ENCODE measurements at regions not wholly inside any gene's neighbourhood (a gene's known extent, or its start where the extent isn't known, plus 50 kb on each side); places are given as distances from the start of the nearest gene placed in this dataset.
"Not testable (repeated sequence)": the region's sequence is repeated elsewhere in the genome, so short reads cannot be mapped to it uniquely, and the experiment has no call there.

DNA sequence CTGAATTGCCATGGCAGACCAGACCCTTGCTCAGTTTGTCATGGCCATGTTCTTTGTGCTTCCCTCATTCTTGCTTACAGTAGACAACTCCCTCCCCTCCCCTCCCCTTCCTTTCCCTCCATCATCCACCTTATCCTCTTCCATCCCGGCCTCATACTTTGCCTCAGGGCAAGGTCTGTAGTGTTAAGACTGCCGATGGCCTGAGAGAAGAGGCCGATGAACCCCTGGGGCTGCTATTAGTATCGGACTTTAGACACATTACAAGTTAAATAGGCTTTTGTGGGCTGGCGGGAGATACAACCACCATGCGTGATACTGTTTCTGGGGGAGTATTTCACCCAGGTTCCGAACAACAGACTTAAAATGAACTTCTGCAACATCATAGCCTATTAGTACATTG lies 364.5 kb upstream of the ZFHX3 start:
- DNase-seq (ENCODE audit: low read depth in 2 of 2): no peak

DNA sequence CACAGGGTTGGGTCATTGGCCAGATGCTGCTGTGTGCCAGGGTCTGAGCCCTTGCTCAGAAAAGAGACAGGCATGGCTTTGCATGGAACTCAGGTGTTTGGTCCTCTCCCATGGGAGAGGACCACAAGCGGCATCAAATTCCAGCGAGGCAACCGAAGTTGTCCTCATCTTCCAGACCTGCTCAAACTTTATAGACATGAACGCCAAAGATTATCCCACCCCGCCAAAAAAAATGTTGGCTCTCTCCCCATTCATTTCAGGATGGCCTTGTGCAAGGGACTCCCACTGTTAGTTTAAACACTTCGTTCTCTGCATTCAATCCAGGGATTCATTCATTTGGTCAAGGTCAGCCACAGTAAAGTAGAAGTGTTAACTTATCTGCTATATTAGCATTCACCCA lies 360.8 kb upstream of the ZFHX3 start:
- no peak for DNase-seq (ENCODE audit: low read depth in 2 of 2)

DNA sequence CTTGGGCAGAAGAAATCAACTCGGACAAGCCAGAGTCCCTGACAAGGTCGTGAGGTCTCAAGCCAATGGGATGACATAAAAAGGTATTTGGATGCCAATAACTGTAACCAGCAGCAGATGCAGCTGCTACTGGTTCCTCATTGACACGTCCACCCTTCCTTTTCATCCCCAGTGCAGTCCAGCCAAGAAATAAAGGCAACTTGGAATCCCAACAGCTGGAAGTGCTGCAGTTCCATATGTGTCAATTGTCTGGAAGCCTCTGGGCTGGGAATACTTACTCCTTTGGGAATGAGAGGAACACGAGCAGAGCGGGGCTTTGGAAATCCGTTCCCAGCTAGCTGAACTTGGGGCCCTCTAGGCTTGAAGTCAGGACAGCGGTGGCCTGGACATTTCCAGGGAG lies 360.4 kb upstream of the ZFHX3 start:
- no peak for DNase-seq (ENCODE audit: low read depth in 2 of 2)

DNA sequence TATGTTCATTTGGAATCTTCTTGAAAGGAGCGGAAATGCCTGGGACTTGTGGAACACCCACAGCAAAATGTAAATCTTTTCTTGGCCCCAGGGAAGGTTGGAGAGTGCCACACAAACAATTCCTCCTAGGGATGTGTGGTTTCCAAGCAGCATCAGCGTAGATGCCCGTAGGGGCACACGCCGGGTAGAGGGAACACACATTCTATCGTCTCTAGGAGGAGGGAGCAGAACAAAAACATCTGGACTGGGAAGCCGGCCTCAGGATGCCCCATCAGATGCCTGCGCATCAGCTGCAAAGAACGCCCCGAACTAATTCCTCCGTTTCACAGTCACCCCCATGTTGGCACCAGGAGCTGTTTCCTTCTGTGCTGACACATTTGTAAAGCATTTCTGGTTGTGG lies 357.9 kb upstream of the ZFHX3 start:
- DNase-seq (ENCODE audit: low read depth in 2 of 2): no peak

DNA sequence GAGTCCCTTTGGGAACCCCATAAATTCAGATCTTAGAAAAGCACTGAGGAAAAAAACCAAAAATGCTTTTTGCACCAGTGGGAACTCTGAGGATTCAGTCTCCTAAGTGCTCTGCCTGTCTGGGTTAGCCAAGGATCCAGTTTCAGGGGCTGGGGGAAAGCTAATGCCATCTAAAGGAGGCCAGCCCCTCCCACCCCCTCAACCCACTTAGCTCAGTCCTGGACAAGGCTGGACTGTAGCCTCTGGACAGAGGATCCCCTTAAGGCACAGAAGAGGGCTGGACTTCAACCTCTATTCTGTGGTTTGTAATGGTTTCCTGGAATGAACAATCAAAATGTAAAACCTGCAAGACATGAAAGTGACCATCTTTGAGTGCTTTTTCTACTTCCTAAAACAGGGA lies 356.1 kb upstream of the ZFHX3 start:
- no peak for DNase-seq (ENCODE audit: low read depth in 2 of 2)

DNA sequence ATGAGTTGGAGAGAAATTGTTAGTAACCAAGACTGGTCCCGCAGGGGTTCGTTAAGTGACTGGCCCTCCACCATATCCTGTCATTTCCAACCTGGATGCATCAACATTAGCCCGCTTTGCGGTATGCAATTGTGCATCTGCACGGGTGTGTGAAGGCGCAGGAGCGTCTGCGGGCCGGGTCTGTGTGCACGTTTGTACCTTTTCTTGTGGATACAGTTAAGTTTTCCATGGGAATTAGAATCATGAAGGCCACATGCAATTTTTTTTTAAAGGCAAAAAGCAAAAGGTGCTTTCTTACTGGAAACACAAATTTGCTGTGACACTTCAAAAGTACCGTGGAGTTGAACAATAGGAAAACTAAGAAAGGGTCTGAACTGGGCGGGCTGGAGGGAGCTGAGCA lies 355.4 kb upstream of the ZFHX3 start:
- DNase-seq (ENCODE audit: low read depth in 2 of 2): no peak

DNA sequence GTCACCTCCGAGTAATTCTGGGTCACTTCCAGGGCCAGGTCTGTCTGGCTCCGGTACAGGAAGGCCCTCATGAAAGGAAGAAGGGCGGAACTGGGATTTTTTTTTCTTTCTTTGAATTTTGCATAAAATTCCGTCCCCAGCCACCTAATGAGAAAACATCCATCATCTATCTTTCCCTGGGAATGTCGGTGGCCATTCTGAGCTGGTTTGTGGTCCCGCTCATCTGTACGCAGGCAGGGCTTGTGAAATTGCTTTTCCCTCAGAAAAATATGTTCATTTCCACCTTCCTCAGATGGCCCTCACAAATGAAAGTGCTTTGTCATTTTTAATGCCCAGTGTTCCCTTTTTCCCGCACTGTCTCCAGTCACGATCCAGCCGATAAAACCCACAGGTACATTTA lies 353.0 kb upstream of the ZFHX3 start:
- no peak for DNase-seq (ENCODE audit: low read depth in 2 of 2)

DNA sequence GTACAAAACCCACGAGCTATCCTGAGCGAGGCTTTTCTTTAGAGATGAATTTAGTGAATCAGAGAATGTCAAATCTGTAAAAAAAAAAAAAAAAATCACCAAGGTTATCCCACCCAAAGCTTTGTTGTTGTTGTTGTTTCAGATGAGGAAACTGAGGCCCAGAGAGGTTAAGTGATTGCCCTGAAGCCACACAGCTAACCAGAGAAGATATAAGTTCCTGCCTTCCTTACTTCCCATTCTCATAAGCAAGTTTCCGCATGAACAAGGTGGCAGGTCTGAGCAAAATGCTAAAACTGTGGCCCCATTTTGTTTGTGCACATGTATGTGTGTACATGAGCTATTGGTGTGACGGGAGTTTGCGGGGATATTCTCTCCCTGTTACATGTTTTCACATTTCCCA lies 352.1 kb upstream of the ZFHX3 start:
- DNase-seq (ENCODE audit: low read depth in 2 of 2): no peak

DNA sequence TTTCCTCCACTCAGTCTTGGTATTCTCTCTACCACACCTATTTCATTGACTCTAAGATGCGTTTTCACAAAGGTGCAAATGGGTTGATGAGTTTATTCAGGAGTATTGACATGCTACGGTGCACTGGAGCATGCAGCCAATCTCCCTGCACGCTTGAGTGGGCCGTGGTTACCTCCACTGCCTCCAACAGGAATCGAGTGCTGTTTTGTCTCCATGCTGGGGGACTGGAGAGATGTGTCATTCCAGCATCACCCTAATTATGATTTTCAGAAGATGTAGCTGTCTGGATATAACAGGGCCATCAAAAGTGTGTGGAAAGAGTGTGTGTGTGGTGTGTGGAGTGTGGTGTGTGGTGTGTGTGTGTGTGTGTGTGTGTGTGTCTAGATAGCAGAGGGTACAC lies 351.6 kb upstream of the ZFHX3 start:
- DNase-seq (ENCODE audit: low read depth in 2 of 2): no peak

DNA sequence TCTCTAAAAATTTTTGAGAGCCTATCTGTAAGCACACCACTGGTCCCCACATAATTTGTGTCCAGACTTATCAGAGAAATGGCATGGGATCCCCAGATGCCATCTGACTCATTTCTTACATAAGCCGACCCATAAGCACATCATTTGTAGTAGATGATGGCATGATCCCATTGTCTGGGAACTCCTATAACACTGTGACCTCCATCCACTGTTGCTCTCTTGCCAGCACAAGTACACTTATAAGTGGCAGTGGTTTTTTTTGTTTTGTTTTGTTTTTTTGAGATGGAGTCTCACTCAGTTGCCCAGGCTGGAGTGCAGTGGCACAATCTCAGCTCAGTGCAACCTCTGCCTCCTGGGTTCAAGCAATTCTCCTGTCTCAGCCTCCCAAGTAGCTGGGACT lies 350.7 kb upstream of the ZFHX3 start:
- not testable (repeated sequence) for DNase-seq (ENCODE audit: low read depth in 2 of 2)

DNA sequence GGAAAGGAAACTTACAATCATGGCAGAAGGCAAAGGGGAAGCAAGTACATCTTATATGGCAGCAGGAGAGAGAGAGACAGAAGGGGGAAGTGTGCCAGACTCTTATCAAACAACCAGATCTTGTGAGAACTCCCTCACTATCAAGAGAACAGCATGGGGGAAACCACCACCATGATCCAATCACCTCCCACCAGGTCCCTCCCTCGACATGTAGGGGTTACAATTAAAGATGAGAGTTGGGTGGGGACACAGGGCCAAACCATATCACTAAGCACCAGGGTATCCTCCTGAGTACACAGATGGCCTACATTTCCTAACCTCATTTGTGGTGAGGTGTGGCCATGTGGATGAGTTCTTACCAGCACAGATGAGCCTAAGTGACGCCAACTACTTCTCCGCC lies 348.6 kb upstream of the ZFHX3 start:
- no peak for DNase-seq (ENCODE audit: low read depth in 2 of 2)

DNA sequence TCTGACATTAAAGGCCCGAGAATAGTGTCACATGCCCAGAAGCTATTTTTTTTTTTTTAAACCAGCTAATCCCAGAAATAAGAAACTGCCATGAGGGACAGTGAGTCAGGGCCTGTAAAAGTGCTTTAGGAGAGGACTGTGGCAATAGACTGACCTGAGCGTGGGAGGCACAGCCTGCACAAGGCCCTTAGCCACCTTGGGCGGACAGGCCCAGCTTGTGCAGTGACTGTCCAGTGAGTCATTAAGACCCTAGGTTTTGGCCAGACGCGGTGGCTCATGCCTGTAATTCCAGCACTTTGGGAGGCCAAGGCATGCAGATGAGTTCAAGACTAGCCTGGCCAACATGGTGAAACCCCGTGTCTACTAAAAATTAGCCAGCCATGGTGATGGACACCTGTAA lies 343.0 kb upstream of the ZFHX3 start:
- no peak for DNase-seq (ENCODE audit: low read depth in 2 of 2)

DNA sequence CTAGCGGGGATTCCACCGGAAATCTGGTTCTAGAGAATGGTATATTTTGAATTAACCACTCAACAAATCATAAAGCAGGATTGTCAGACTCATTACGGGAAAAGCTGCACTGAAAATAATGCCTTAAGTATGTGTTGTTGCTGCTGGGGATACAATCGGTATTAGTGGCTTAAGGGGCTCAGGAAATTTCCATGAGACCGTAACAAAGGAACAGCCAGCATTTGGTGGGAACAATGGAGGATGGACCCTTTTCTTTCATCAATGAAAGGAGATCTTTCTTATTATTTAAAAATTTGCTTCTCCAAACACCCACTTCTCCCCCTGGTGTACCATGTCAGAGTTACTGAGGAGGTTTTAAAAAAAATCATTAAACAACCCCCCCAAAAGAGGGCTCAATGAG lies 342.6 kb upstream of the ZFHX3 start:
- DNase-seq (ENCODE audit: low read depth in 2 of 2): no peak

DNA sequence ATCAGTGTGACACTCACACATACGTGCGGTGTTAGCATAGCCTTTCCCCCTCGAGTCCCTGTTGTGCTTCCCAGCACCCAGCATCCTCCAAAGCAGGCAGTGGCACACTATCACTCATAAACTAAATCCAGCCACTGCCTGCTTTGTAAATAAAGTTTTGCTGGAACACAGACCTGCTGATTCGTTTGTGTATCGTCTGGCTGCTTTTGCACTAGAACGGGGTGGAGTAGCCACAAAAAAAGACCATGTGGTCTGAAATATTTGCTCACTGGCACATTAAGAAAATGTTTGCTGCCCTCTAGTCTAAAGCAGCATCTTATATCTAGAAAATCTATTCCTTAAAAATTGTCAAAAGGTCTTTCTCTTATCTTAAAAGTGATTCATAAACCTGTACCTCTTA lies 341.2 kb upstream of the ZFHX3 start:
- DNase-seq (ENCODE audit: low read depth in 2 of 2): no peak

DNA sequence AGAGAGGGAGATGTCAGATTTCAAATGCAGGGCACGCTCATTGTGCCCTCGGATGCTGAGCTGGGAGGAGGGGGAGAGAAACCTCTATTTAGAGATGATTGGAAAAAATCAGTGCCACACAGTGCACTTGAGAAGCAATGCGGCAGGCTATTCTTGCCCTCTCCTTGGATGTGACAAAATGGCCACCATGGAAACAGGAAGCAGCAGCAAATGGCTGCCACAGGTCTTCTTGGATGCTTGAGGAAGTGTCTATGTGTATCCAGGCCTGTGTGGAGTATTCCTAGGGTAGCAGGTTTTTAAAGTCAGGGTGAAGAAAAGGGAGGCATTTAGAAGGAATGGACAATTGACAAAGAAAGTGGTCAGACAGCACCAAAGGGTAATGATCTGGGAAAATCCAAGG lies 340.1 kb upstream of the ZFHX3 start:
- DNase-seq (ENCODE audit: low read depth in 2 of 2): no peak

DNA sequence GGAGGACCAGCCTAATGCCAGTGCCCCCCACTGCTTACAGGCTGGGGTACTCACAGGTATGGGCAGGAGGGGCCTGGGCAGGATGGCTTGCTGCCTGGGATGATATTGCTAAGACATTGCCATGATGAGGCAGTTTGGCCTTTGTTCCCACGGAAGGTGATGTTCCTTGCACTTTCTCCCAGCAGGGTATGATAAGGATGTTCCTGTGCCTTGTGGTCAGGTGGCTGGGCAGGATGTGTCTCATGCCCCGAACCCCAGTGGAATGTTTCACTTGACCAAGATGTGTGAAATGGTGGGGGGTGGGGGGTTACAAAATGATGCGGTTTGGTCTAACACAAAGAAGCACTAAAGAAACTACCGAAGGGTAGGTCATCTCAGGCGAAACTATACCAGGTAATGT lies 337.8 kb upstream of the ZFHX3 start:
- DNase-seq (ENCODE audit: low read depth in 2 of 2): no peak

DNA sequence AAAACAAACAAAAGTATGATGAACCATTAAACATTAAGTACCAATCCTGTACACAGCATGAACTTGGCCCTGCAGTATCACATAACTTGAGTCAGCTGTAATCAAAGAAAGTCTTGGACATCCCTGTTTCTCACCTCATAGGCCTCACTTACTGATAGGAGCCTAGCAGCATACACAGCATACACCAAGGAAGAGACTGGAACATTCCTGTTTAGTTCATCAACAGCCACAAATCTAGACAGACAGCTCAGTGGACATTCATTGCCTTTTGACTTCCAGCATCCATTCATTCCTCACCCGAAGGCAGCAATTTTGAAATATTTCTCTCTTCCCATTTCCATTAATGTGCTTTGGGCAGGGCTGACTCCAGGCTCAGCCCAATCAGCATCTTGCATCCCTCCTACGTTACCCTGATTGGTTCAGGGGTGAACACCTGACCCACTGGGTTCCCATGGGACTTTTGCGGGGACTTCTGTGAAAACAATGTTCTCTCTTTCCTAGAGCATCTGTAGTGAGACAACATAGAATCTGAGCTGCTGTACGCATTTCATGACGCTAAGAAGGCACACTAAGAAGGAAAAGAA lies 336.7 kb upstream of the ZFHX3 start:
- no peak for DNase-seq (ENCODE audit: low read depth in 2 of 2)

DNA sequence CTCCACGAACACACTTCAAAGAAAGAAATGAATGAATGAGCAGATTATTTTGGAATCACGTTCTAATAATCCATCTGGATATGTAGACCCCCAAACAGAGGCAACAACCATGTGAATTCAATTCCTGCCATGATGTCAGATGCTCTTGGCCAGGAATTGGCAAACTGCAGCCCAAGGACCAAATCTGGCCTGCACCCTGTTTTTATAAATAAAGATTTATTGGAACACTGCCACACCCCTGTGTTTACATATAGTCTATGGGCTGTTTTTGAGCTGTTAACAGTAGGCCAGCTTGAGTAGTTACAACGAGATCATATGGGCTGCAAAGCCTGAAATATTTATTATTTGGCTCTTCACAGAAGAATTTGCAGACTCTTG lies 336.0 kb upstream of the ZFHX3 start:
- no peak for DNase-seq (ENCODE audit: low read depth in 2 of 2)

DNA sequence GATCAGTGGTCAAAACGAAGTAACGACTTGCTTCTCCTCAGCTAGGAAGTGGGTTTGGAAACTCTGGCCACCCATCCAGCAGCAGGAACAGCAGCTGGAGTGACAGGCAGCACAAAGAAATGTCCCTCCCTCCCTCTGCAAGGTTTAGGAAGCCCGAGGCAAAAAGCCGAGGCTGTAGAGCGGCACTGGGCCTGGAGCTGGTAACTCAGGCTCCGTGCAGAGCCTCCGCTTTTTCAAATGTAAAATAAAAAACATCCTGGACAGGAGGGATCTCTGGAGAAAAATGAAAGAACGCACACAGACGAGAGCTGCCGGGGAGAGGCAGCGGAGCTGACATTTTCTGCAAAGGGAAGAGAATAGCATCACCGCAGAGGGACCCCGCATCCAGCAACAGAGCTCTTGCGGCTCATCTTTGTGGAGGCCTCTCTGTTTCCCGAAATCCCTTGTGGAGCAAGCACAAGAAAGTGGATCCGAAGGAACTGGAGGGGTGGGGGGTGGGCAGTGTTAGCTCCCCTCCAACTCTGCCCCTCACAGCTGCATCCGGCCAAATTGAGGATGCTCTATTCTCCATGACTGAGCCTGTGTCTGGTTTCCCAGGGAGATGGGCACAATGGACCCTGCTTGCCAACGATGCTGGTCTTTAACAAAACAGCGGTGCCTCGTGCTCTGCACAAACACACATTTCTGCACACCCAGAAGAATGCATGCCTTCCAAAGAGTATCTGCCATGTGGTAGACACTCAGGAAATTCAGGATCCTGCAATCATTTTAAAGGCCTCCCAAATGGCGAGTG lies 335.5 kb upstream of the ZFHX3 start:
- no peak for DNase-seq (ENCODE audit: low read depth in 2 of 2)

DNA sequence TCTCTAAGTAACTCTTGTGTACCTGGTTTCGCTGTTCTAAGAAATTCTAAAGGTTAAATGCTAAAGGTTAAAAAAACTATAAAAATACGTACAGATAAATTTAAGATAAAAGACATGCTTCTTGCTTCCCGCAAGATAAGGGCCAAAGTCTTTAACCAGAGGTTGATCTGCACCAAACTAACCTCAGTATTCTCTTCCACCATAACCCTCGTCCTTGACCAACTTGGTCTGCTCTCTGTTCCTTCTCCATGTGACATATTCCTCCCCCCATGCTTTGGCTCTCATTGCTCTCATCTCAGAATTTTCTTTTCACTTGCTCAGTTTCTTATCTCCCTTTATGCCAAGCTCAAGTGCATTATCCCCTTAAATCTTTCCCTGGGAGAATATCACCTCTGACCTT lies 330.5 kb upstream of the ZFHX3 start:
- DNase-seq (ENCODE audit: low read depth in 2 of 2): no peak

DNA sequence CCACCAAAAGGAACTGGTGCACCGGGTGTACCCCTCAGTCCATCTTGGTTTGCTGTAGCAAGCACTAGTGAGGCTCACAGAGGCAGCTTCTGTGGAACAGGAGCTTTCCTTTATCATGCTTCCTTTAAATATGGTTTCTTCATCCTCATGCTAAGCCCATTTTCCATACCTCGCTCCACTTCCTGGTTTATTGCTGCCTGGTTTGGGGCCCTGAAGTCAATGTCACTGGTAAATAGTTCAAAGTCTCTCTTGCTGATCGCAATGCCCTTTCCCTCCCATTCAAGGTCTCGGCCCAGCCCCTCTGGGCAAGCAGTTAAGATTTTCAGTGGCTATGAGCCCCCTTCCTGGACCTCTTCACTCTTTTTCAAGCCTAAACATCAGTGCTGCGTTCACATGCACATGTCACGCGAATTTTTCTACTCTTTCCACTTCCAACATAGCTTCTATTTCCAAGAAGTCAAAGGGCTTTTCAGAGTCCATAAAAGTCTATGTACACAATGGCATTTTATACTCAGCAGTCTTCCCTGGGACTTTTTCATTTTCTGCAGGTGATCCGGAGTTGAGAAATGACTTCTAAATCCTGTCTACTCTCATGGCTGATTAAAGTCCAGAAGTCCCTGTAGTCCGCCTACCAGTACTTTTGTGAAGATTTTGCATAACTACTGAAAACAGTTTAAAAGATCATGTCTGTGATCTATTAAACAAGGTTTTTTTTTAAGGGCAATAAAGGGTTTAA lies 323.8 kb upstream of the ZFHX3 start:
- no peak for DNase-seq (ENCODE audit: low read depth in 2 of 2)

DNA sequence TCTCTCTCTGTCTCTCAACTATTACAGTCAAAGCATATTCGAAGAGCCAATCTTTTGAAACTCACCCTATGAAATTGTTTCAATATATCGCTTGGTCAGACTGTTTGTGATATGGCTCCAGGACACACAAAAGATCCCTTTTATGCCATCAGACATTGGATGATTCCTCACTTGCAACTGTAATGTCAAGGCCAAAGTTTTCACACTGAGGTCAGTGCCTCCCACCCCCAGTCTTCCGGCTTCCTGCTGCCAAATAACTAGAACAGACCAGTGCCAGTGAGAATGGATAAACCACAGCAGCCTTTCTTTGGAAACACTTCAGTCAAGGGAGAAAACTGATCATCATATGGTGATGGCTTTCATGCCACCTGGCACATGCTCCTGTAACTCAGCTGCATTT lies 321.9 kb upstream of the ZFHX3 start:
- DNase-seq (ENCODE audit: low read depth in 2 of 2): no peak

DNA sequence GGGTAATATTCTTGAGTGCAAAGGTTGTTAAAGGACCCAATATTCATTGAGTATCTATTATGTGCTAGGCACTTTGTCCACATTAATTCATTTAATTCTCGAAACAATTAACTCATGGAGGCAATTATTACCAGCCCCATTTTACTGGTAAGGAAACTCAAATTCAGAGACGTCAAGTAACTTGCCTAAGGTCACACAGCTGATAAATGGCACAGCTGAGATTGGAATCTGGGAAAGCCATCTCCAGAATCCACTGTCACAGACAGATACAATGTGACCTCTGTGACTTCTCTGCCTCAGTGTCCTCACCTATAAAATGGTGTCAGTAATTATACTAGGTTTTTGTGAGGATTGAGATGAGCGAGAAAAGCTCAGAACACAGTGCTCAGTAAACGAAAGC lies 320.8 kb upstream of the ZFHX3 start:
- DNase-seq (ENCODE audit: low read depth in 2 of 2): no peak

All from stimulated activated CD8-positive, alpha-beta memory T cell treated with anti-CD3 and anti-CD28 coated beads, Interleukin-15, amount 100 ng/mL, for 48 hours (primary cell).